HG02623 (cell line): ENCODE measurements at regions not wholly inside any gene's neighbourhood (a gene's known extent, or its start where the extent isn't known, plus 50 kb on each side); places are given as distances from the start of the nearest gene placed in this dataset.
"Not testable (repeated sequence)": the region's sequence is repeated elsewhere in the genome, so short reads cannot be mapped to it uniquely, and the experiment has no call there.

Source experiments
- ATAC-seq: cut with Tn5 transposase; IDR thresholded peaks from one replicate; pipeline ENCODE4 v1.9.1; 2021; ENCODE audit warnings: moderate library complexity; ENCODE audit not compliant: unreplicated experiment

- ATAC-seq: no peak
Observed at GRCh38 chr17:53496356-53496755, 326.4 kb upstream of the KIF2B start.

GRCh38 chr17:53492532-53492931 is 330.2 kb upstream of the KIF2B start:
- ATAC-seq: no peak

- ATAC-seq: no peak
Observed at GRCh38 chr17:53490447-53490968, 332.2 kb upstream of the KIF2B start.

DNA sequence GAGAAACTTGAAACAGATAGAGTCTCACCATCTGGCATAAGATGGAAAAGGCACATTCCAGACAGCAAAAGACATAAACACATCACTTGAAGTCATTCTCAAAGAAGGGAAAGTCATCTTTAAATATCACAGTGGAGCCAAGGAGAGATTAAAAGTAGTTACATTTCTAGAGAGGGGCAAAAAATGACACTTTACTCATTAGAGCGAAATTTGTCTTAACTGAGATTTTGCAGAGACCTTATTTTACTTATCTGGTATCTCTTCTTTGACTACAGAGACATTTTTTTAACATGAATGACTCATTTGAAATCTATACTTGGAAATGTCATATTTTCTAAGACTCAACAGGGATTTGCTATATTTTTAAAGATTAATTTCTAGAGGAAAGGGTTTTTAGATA is 339.0 kb upstream of the KIF2B start:
- no peak for ATAC-seq

- ATAC-seq: no peak
Observed at GRCh38 chr17:53475002-53475401, 347.7 kb upstream of the KIF2B start.

- ATAC-seq: no peak
Observed at GRCh38 chr17:53472586-53472985, 350.1 kb upstream of the KIF2B start.

DNA sequence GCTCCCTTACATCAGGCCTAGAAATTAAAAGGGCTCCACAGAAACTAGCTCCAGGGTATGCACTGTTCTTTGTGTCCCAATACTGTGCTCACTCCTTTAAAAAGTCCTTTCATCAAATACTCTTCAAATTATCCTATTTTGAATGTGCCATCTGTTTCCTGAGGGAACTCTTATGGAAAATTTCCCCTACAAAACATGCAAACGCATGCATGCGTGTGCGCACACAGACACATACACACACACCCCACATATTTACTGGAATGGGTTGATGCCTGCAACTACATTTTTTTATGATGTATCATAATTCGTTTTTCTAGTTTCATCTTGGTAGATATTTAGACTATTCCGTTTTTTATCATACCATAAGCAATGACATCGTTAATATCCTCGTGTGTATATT is 351.2 kb upstream of the KIF2B start:
- no peak for ATAC-seq

DNA sequence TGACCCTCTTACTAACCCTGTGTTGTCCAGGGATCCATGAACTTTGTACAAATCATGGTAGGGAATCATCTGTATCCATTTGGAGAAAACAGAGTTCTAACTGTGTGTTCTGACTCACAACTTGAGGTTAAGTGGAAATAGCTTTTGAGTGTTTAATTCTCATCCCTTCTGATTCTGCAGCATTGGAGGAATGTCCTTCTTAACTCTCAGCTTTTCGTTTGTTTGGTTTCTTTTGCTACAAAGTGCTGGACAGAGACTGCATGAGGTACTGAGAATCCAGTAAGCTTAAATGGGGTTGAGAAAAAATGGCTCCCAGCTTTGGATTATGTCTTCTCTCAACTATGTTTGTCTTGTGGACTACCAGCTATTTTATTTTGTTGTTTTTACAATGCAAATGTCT is 352.1 kb upstream of the KIF2B start:
- no peak for ATAC-seq

GRCh38 chr17:53466733-53467132 is 356.0 kb upstream of the KIF2B start:
- ATAC-seq: no peak

DNA sequence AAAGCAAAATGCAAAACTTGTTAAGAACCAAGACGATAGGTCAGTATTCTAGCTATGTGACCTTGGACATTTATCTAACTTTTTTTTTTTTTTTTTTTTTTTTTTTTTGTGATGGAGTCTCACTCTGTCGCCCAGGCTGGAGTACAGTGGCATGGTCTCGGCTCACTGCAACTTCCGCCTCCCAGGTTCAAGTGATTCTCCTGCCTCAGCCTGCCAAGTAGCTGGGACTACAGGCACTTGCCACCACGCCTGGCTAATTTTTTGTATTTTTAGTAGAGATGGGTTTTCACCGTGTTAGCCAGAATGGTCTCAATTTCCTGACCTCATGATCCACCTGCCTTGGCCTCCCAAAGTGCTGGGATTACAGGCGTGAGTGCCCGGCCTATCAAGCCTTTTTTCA is 358.3 kb upstream of the KIF2B start:
- ATAC-seq: not testable (repeated sequence)

GRCh38 chr17:53463363-53463762 is 359.4 kb upstream of the KIF2B start:
- no peak for ATAC-seq

DNA sequence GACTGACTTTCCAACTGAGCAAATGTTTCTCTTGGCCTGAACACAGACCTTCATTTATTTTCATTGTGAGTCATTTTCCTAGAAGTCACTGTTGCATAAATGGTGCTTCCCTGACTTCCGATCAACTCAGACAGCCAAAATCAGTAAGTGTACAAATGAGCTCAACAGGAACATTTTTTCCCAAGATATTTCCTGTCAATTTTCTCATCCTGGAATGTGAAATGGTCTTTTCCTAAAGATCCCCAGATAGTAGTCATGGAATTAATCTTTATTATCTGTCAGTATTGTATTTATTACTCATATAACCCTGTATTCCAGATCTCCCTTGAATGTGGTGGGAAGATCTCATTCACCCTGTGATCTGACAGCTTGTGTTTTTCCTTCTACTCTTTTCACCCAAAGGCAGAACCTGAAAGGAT is 360.3 kb upstream of the KIF2B start:
- no peak for ATAC-seq

- ATAC-seq: not testable (repeated sequence)
Observed at GRCh38 chr17:53455943-53456342, 366.8 kb upstream of the KIF2B start.

- no peak for ATAC-seq
Observed at GRCh38 chr17:53454337-53454736, 368.4 kb upstream of the KIF2B start.

DNA sequence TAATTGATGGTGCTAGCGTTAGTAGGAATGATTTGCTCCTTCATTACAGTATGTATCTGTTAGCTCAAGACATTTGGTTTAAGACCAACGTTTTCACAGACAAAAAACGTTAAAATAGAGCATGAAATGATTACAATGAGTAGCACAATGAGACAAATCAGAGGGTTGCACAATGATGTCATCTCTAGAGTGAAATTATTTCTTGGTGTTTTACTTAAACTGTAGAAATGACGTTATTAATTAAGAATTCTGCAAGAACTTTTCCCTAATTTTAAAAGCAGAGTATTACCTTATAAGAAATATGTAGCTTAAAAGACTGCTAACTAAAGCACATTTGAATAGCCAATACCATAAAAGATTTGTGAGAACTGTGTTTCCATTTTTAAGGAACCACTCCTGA is 373.4 kb upstream of the KIF2B start:
- ATAC-seq: no peak

- ATAC-seq: no peak
Observed at GRCh38 chr17:53428913-53429312, 393.8 kb upstream of the KIF2B start.

- no peak for ATAC-seq
Observed at GRCh38 chr17:53426505-53426904, 396.2 kb upstream of the KIF2B start.

- ATAC-seq: no peak
Observed at GRCh38 chr17:53420035-53420641, 402.6 kb upstream of the KIF2B start.

DNA sequence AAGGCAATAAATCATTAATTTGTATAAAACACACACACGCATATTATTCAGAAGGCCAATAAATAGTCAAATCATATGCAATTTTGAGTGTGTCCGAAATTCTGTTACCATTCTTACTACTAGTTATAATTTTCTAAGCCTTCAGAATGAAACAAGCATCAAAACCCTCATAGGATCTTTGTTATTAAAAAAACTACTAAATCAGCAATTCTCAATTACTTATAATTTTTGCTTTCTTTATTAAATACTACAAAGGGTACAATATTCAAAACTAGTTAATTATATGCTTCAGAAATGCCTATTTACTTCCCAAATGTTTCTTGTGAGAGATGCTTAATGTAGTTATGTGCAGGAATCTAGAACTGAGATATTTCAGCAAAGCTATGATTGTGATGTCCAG is 413.1 kb upstream of the KIF2B start:
- ATAC-seq: no peak

GRCh38 chr17:53406907-53407306 is 415.8 kb upstream of the KIF2B start:
- ATAC-seq: no peak

GRCh38 chr17:53391197-53391596 is 431.5 kb upstream of the KIF2B start:
- ATAC-seq: no peak

GRCh38 chr17:53390575-53390974 is 432.2 kb upstream of the KIF2B start:
- no peak for ATAC-seq

DNA sequence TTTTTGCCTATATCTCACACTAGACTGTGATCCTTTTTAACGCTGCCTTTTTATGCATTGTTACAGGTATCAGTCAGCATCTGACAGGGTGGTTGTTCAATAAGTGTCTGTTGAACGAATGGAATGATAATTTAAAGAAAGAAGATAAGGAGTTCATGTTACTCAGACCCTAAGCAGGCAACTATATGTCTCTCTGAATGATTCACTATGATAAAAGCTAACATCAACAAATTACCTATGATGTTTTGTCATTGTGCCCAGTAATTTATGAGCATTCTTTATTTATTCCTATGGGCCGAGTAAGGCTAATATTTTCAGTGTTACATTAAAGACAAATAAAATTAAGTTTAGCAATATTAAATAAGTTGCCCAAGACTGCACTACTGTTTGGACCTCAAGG is 435.0 kb upstream of the KIF2B start:
- ATAC-seq: no peak
